ENCODE measurements at regions not wholly inside any gene's neighbourhood (a gene's known extent, or its start where the extent isn't known, plus 50 kb on each side); places are given as distances from the start of the nearest gene placed in this dataset.

DNA sequence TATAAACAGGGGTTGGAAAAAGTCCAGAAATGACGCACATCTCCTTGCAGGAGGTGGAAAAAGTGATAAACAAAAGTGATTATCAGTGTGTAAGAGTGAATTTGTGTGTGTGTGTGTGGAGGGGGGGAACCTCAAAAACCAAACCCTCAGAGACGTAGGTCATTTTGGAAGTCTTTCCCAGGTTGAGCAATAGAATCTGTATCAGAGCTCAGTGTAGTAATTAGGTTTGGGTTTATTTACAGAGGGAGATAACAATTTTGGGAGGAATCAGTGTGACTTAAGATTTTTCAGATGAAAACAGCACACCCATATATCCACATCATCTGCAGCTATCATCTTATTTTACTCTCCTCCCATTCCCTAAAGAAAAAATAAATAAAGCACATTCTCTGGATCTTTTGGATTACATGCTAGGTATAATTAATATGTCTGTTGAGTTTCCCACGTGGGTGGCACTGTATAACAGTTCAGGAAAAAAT is 406.4 kb downstream of the FGF9 start:
- TF ChIP-seq TCF7L2 (IDR thresholded peaks at IDR 0.05; ENCODE audit: low read depth, low read length) = no peak
- TF ChIP-seq, protein P1, sequence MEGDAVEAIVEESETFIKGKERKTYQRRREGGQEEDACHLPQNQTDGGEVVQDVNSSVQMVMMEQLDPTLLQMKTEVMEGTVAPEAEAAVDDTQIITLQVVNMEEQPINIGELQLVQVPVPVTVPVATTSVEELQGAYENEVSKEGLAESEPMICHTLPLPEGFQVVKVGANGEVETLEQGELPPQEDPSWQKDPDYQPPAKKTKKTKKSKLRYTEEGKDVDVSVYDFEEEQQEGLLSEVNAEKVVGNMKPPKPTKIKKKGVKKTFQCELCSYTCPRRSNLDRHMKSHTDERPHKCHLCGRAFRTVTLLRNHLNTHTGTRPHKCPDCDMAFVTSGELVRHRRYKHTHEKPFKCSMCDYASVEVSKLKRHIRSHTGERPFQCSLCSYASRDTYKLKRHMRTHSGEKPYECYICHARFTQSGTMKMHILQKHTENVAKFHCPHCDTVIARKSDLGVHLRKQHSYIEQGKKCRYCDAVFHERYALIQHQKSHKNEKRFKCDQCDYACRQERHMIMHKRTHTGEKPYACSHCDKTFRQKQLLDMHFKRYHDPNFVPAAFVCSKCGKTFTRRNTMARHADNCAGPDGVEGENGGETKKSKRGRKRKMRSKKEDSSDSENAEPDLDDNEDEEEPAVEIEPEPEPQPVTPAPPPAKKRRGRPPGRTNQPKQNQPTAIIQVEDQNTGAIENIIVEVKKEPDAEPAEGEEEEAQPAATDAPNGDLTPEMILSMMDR (IDR thresholded peaks at IDR 0.05) = no peak
- no peak for TF ChIP-seq POLR2AphosphoS5 (IDR thresholded peaks at IDR 0.05; ENCODE audit: low read depth, low read length)
- TF ChIP-seq, protein P2, sequence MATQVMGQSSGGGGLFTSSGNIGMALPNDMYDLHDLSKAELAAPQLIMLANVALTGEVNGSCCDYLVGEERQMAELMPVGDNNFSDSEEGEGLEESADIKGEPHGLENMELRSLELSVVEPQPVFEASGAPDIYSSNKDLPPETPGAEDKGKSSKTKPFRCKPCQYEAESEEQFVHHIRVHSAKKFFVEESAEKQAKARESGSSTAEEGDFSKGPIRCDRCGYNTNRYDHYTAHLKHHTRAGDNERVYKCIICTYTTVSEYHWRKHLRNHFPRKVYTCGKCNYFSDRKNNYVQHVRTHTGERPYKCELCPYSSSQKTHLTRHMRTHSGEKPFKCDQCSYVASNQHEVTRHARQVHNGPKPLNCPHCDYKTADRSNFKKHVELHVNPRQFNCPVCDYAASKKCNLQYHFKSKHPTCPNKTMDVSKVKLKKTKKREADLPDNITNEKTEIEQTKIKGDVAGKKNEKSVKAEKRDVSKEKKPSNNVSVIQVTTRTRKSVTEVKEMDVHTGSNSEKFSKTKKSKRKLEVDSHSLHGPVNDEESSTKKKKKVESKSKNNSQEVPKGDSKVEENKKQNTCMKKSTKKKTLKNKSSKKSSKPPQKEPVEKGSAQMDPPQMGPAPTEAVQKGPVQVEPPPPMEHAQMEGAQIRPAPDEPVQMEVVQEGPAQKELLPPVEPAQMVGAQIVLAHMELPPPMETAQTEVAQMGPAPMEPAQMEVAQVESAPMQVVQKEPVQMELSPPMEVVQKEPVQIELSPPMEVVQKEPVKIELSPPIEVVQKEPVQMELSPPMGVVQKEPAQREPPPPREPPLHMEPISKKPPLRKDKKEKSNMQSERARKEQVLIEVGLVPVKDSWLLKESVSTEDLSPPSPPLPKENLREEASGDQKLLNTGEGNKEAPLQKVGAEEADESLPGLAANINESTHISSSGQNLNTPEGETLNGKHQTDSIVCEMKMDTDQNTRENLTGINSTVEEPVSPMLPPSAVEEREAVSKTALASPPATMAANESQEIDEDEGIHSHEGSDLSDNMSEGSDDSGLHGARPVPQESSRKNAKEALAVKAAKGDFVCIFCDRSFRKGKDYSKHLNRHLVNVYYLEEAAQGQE (IDR thresholded peaks at IDR 0.05; ENCODE audit: insufficient read depth in 1 of 2, low read depth in 2 of 2, low read length in 1 of 2) = no peak
